ENCODE measurements at regions not wholly inside any gene's neighbourhood (a gene's known extent, or its start where the extent isn't known, plus 50 kb on each side); places are given as distances from the start of the nearest gene placed in this dataset.

DNA sequence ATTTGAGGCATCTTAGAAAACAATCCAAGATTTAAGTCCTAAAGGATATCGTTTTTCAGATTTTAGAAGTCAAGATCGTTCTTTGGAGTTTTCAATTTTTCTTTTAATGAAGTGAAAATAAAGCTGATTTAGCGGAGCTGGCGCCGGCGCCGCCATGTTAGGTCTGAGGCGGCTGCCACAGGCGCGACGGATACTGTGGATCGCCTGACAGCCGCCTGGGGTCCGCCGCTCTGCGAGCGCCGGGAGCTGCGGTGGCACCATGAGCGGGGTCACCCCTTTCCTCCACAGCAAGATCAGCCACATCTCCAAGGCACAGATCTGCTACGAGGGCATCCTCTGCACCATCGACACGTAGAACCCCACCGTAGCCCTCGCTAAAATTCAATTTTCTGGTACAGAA lies 247.2 kb downstream of the GJA1 start:
- TF ChIP-seq, protein P1, sequence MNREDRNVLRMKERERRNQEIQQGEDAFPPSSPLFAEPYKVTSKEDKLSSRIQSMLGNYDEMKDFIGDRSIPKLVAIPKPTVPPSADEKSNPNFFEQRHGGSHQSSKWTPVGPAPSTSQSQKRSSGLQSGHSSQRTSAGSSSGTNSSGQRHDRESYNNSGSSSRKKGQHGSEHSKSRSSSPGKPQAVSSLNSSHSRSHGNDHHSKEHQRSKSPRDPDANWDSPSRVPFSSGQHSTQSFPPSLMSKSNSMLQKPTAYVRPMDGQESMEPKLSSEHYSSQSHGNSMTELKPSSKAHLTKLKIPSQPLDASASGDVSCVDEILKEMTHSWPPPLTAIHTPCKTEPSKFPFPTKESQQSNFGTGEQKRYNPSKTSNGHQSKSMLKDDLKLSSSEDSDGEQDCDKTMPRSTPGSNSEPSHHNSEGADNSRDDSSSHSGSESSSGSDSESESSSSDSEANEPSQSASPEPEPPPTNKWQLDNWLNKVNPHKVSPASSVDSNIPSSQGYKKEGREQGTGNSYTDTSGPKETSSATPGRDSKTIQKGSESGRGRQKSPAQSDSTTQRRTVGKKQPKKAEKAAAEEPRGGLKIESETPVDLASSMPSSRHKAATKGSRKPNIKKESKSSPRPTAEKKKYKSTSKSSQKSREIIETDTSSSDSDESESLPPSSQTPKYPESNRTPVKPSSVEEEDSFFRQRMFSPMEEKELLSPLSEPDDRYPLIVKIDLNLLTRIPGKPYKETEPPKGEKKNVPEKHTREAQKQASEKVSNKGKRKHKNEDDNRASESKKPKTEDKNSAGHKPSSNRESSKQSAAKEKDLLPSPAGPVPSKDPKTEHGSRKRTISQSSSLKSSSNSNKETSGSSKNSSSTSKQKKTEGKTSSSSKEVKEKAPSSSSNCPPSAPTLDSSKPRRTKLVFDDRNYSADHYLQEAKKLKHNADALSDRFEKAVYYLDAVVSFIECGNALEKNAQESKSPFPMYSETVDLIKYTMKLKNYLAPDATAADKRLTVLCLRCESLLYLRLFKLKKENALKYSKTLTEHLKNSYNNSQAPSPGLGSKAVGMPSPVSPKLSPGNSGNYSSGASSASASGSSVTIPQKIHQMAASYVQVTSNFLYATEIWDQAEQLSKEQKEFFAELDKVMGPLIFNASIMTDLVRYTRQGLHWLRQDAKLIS (CRISPR knock-in tag; IDR thresholded peaks at IDR 0.05) = no peak
- TF ChIP-seq ZNF57 (CRISPR knock-in tag; IDR thresholded peaks at IDR 0.05) (no peak), POLR2AphosphoS5 (IDR thresholded peaks at IDR 0.05; ENCODE audit: control insufficient read depth, insufficient read depth, low read depth, low read length) (no peak), ARHGAP35 (IDR thresholded peaks at IDR 0.05; ENCODE audit: partially characterized antibody) (no peak), ZFX (CRISPR knock-in tag; IDR thresholded peaks at IDR 0.05) (no peak), CEBPB (tag; IDR thresholded peaks at IDR 0.05) (no peak), FOXM1 (IDR thresholded peaks at IDR 0.05; ENCODE audit: low read depth) (no peak), FOXM1 (CRISPR knock-in tag; IDR thresholded peaks at IDR 0.05; ENCODE audit: low read depth) (no peak), MYNN (IDR thresholded peaks at IDR 0.05) (no peak), MYNN (CRISPR knock-in tag; IDR thresholded peaks at IDR 0.05) (no peak), GABPA (tag; conservative IDR thresholded peaks at IDR 0.05; ENCODE audit: low read depth) (no peak), EZH2 (IDR thresholded peaks at IDR 0.05; ENCODE audit: borderline replicate concordance, low read depth, low read length) (no peak), XRCC3 (IDR thresholded peaks at IDR 0.05) (no peak), EP300 (IDR thresholded peaks at IDR 0.05; ENCODE audit: low read length) (no peak)
- TF ChIP-seq, protein P2, sequence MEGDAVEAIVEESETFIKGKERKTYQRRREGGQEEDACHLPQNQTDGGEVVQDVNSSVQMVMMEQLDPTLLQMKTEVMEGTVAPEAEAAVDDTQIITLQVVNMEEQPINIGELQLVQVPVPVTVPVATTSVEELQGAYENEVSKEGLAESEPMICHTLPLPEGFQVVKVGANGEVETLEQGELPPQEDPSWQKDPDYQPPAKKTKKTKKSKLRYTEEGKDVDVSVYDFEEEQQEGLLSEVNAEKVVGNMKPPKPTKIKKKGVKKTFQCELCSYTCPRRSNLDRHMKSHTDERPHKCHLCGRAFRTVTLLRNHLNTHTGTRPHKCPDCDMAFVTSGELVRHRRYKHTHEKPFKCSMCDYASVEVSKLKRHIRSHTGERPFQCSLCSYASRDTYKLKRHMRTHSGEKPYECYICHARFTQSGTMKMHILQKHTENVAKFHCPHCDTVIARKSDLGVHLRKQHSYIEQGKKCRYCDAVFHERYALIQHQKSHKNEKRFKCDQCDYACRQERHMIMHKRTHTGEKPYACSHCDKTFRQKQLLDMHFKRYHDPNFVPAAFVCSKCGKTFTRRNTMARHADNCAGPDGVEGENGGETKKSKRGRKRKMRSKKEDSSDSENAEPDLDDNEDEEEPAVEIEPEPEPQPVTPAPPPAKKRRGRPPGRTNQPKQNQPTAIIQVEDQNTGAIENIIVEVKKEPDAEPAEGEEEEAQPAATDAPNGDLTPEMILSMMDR (IDR thresholded peaks at IDR 0.05 in 2 of 3, conservative IDR thresholded peaks at IDR 0.05 in 1 of 3; ENCODE audit: insufficient read depth in 2 of 3, low read depth in 1 of 3, low read length in 3 of 3) = no peak
- TF ChIP-seq, protein P3, sequence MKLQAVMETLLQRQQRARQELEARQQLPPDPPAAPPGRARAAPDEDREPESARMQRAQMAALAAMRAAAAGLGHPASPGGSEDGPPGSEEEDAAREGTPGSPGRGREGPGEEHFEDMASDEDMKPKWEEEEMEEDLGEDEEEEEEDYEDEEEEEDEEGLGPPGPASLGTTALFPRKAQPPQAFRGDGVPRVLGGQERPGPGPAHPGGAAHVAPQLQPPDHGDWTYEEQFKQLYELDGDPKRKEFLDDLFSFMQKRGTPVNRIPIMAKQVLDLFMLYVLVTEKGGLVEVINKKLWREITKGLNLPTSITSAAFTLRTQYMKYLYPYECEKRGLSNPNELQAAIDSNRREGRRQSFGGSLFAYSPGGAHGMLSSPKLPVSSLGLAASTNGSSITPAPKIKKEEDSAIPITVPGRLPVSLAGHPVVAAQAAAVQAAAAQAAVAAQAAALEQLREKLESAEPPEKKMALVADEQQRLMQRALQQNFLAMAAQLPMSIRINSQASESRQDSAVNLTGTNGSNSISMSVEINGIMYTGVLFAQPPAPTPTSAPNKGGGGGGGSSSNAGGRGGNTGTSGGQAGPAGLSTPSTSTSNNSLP (IDR thresholded peaks at IDR 0.05; ENCODE audit: borderline replicate concordance, low read depth, low read length) = no peak

Measured in K562 (cell line).